Neural cell (in vitro differentiated cells): ENCODE measurements at regions not wholly inside any gene's neighbourhood (a gene's known extent, or its start where the extent isn't known, plus 50 kb on each side); places are given as distances from the start of the nearest gene placed in this dataset.

Experiments used
- H2AFZ ChIP-seq: fragments of 200-600, 300-800 bp; sonication (generic), shearing (Covaris generic); 2 replicates; pipeline ENCODE4 v1.6.0; 2014; ENCODE audit warnings: low read depth, mild to moderate bottlenecking, antibody characterized with exemption, low read length, moderate library complexity
- H3F3A ChIP-seq: fragments of 200-600 bp; shearing (Covaris generic); 2 replicates; pipeline ENCODE4 v1.6.1; 2016; ENCODE audit warnings: mild to moderate bottlenecking, moderate library complexity, mixed read lengths, antibody characterized with exemption, low read length; ENCODE audit not compliant: insufficient read depth, poor library complexity, severe bottlenecking
- H3K27ac ChIP-seq: fragments of 200-600, 300-800 bp; sonication (generic), shearing (Covaris generic); 2 replicates; pipeline ENCODE4 v1.5.1; 2014; ENCODE audit warnings: mild to moderate bottlenecking, low read length, moderate library complexity
- H3K27me3 ChIP-seq: fragments of 300-800, 200-600 bp; sonication (generic), shearing (Covaris generic); 2 replicates; pipeline ENCODE4 v1.6.0; 2014; ENCODE audit warnings: mild to moderate bottlenecking, low read depth, low read length, moderate library complexity; ENCODE audit not compliant: insufficient read depth
- H3K36me3 ChIP-seq: fragments of 300-800, 200-600 bp; sonication (generic), shearing (Covaris generic); 2 replicates; pipeline ENCODE4 v1.5.1; 2014; ENCODE audit warnings: mild to moderate bottlenecking, antibody characterized with exemption, low read length, moderate library complexity; ENCODE audit not compliant: insufficient read depth
- H3K4me2 ChIP-seq: fragments of 300-800, 200-600 bp; sonication (generic), shearing (Covaris generic); 2 replicates; pipeline ENCODE4 v1.6.0; 2014; ENCODE audit warnings: mild to moderate bottlenecking, low read length
- H3K4me3 ChIP-seq: fragments of 300-800, 200-600 bp; sonication (generic), shearing (Covaris generic); 2 replicates; pipeline ENCODE4 v1.5.1; 2014; ENCODE audit warnings: mild to moderate bottlenecking, low read length, moderate library complexity
- H3K79me2 ChIP-seq: fragments of 200-600 bp; shearing (Covaris generic); replicated peaks from 2 replicates; pipeline ENCODE4 v1.6.0; 2014; ENCODE audit warnings: mild to moderate bottlenecking, low read length, moderate library complexity; ENCODE audit not compliant: insufficient read depth
- H3K9ac ChIP-seq: fragments of 300-800, 200-600 bp; sonication (generic), shearing (Covaris generic); 2 replicates; pipeline ENCODE4 v1.6.1; 2016; ENCODE audit warnings: mild to moderate bottlenecking, low read length, mixed read lengths
- H3K9me2 ChIP-seq: fragments of 200-600 bp; shearing (Covaris generic); 2 replicates; pipeline ENCODE4 v1.6.1; 2016; ENCODE audit warnings: mild to moderate bottlenecking, low read length, mixed read lengths; ENCODE audit not compliant: insufficient read depth
- H3K9me3 ChIP-seq: fragments of 200-600, 300-800 bp; sonication (generic), shearing (Covaris generic); 2 replicates; pipeline ENCODE4 v1.6.1; 2016; ENCODE audit warnings: mild to moderate bottlenecking, mixed run types, low read length, moderate library complexity, mixed read lengths
- H4K20me1 ChIP-seq: fragments of 200-600 bp; shearing (Covaris generic); 2 replicates; pipeline ENCODE4 v1.6.1; 2016; ENCODE audit warnings: mild to moderate bottlenecking, mixed run types; ENCODE audit not compliant: insufficient read depth
- CTCF ChIP-seq: fragments of 450-650 bp; IDR thresholded peaks from 2 replicates; pipeline ENCODE4 v1.5.1; 2014; ENCODE audit warnings: antibody characterized with exemption, mild to moderate bottlenecking, moderate library complexity; ENCODE audit not compliant: poor library complexity, severe bottlenecking
- EP300 ChIP-seq: fragments of 450-650 bp; conservative IDR thresholded peaks from 2 replicates; pipeline ENCODE4 v1.6.1; 2014; ENCODE audit warnings: antibody characterized with exemption, mild to moderate bottlenecking, moderate library complexity; ENCODE audit not compliant: poor library complexity, severe bottlenecking
- EZH2 ChIP-seq: fragments of 200-600, 300-800 bp; shearing (Covaris generic), sonication (generic); IDR thresholded peaks from 2 replicates; pipeline ENCODE4 v1.6.1; 2014; ENCODE audit warnings: antibody characterized with exemption, low read length, borderline replicate concordance, mild to moderate bottlenecking; ENCODE audit not compliant: insufficient read depth, poor library complexity, severe bottlenecking
- MXI1 ChIP-seq: fragments of 450-650 bp; conservative IDR thresholded peaks from 2 replicates; pipeline ENCODE4 v1.6.1; 2014; ENCODE audit warnings: antibody characterized with exemption, mild to moderate bottlenecking; ENCODE audit not compliant: poor library complexity, severe bottlenecking
- POLR2AphosphoS5 ChIP-seq: IDR thresholded peaks from 2 replicates; pipeline ENCODE4 v1.6.1; 2012
- RAD21 ChIP-seq: fragments of 450-650 bp; conservative IDR thresholded peaks from 2 replicates; pipeline ENCODE4 v1.6.1; 2014; ENCODE audit warnings: antibody characterized with exemption, mild to moderate bottlenecking, moderate library complexity
- REST ChIP-seq: IDR thresholded peaks from 2 replicates; pipeline ENCODE4 v1.6.1; 2012; ENCODE audit warnings: borderline replicate concordance
- SMC3 ChIP-seq: fragments of 450-650 bp; conservative IDR thresholded peaks from 2 replicates; pipeline ENCODE4 v1.6.1; 2014; ENCODE audit warnings: antibody characterized with exemption, mild to moderate bottlenecking, moderate library complexity; ENCODE audit not compliant: poor library complexity
- TAF1 ChIP-seq: IDR thresholded peaks from 2 replicates; pipeline ENCODE4 v1.6.1; 2012; ENCODE audit warnings: low read depth

- no peak overlapping the region for H3K4me2 ChIP-seq
- no peaks in the 10 kb centered on the region for H3K36me3 ChIP-seq
- H3K27ac ChIP-seq, result no peak overlapping the region
- no peaks in the 10 kb centered on the region for H3F3A ChIP-seq
- no peaks in the 10 kb centered on the region for H3K27me3 ChIP-seq
- H2AFZ ChIP-seq, result no peak overlapping the region
- H3K4me3 ChIP-seq, result no peak overlapping the region
- TF ChIP-seq CTCF, result no peak
- no peak for TF ChIP-seq EZH2
- no peak for TF ChIP-seq EP300
- TF ChIP-seq POLR2AphosphoS5, result no peak
- TF ChIP-seq MXI1, result no peak
- TF ChIP-seq REST, result no peak
- no peak for TF ChIP-seq SMC3
- no peak for TF ChIP-seq RAD21
- no peak for TF ChIP-seq TAF1
- no peaks in the 10 kb centered on the region for H3K79me2 ChIP-seq
- no peaks in the 10 kb centered on the region for H3K9me2 ChIP-seq
- H4K20me1 ChIP-seq, result no peaks in the 10 kb centered on the region
- no peak overlapping the region for H3K9ac ChIP-seq
- H3K9me3 ChIP-seq, result no peaks in the 10 kb centered on the region
Observed at GRCh38 chr6:47970826-47971225, 140.2 kb downstream of the PTCHD4 start.

- H2AFZ ChIP-seq, result no peak overlapping the region
Observed at GRCh38 chr6:47967843-47968242, 143.2 kb downstream of the PTCHD4 start.

More at GRCh38 chr6:47967843-47968242, 143.2 kb downstream of the PTCHD4 start:
- no peak for TF ChIP-seq TAF1
- TF ChIP-seq MXI1, result no peak
- TF ChIP-seq SMC3, result no peak
- no peak for TF ChIP-seq EZH2
- no peak for TF ChIP-seq REST
- TF ChIP-seq POLR2AphosphoS5, result no peak
- TF ChIP-seq CTCF, result no peak
- no peak for TF ChIP-seq RAD21
- TF ChIP-seq EP300, result no peak
- no peaks in the 10 kb centered on the region for H3K9me2 ChIP-seq
- H4K20me1 ChIP-seq, result no peaks in the 10 kb centered on the region
- H3K4me2 ChIP-seq, result no peak overlapping the region
- no peak overlapping the region for H3K27ac ChIP-seq
- H3K4me3 ChIP-seq, result no peak overlapping the region
- H3K9me3 ChIP-seq, result no peaks in the 10 kb centered on the region
- H3K27me3 ChIP-seq, result no peaks in the 10 kb centered on the region
- H3K9ac ChIP-seq, result no peak overlapping the region
- H3K36me3 ChIP-seq, result no peaks in the 10 kb centered on the region
- H3F3A ChIP-seq, result no peaks in the 10 kb centered on the region
- H3K79me2 ChIP-seq, result no peaks in the 10 kb centered on the region
